ENCODE measurements at regions not wholly inside any gene's neighbourhood (a gene's known extent, or its start where the extent isn't known, plus 50 kb on each side); places are given as distances from the start of the nearest gene placed in this dataset.

DNA sequence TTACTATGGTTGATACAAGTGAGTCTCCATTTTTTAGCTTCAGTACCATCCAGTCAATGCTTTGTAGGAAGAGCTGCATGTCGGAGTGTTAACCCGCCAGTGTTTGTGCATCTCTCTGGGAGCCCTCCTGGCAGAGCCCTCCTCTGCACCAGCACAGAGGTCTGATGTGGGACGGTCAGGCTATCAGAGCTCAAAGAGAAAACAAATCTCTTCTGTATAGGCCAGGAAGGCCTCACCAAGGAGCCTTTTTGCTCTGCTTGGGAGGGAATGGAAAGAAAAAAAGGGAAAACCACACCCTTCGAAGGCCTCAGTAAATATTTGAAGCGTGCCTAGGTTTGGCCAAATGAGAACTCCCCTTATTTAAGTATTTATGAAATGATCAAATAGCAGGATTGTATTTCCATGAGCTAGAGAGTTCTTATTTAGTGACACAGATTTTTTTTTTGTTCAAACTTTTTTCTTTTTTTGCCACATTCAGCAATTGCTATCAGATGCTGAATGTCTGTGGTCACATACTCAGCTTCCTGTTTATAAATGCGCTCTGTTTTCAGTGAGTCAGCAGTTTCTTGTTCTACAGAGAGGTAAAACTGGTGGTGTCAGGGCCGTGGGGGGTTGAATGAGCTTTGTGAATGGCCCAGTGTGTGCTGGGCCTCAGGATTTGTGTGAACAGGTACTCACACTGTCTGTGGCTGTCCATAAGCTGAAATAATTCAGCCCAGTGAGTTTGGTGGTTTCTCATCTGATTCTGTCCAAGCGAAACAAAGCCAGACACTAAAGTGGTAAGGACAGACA, 226.6 kb downstream of the SNX18 start:
- TF ChIP-seq, protein P1, sequence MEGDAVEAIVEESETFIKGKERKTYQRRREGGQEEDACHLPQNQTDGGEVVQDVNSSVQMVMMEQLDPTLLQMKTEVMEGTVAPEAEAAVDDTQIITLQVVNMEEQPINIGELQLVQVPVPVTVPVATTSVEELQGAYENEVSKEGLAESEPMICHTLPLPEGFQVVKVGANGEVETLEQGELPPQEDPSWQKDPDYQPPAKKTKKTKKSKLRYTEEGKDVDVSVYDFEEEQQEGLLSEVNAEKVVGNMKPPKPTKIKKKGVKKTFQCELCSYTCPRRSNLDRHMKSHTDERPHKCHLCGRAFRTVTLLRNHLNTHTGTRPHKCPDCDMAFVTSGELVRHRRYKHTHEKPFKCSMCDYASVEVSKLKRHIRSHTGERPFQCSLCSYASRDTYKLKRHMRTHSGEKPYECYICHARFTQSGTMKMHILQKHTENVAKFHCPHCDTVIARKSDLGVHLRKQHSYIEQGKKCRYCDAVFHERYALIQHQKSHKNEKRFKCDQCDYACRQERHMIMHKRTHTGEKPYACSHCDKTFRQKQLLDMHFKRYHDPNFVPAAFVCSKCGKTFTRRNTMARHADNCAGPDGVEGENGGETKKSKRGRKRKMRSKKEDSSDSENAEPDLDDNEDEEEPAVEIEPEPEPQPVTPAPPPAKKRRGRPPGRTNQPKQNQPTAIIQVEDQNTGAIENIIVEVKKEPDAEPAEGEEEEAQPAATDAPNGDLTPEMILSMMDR (conservative IDR thresholded peaks at IDR 0.05): no peak
- TF ChIP-seq EZH2 (IDR thresholded peaks at IDR 0.05; ENCODE audit: low read depth): no peak

Measured in PC-9 (cell line).